ENCODE measurements at regions not wholly inside any gene's neighbourhood (a gene's known extent, or its start where the extent isn't known, plus 50 kb on each side); places are given as distances from the start of the nearest gene placed in this dataset.

DNA sequence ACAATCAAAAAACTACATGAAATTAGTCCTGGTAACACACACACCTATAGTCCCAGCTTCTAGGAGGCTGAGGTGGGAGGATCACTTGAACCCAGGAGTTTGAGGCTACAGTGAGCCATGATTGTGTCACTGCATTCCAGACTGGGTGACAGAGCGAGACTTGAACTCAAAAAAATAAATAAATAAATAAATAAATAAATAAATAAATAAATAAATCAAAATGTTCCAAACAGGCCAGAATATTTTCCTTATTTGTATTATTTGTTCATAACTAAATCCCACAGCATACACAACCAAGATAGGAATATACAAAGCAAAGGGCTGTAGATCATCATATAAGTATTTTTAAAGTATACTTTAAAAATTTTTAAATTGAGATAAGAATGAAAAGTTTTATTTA is 537.2 kb upstream of the CDH8 start:
- TF ChIP-seq, protein P1, sequence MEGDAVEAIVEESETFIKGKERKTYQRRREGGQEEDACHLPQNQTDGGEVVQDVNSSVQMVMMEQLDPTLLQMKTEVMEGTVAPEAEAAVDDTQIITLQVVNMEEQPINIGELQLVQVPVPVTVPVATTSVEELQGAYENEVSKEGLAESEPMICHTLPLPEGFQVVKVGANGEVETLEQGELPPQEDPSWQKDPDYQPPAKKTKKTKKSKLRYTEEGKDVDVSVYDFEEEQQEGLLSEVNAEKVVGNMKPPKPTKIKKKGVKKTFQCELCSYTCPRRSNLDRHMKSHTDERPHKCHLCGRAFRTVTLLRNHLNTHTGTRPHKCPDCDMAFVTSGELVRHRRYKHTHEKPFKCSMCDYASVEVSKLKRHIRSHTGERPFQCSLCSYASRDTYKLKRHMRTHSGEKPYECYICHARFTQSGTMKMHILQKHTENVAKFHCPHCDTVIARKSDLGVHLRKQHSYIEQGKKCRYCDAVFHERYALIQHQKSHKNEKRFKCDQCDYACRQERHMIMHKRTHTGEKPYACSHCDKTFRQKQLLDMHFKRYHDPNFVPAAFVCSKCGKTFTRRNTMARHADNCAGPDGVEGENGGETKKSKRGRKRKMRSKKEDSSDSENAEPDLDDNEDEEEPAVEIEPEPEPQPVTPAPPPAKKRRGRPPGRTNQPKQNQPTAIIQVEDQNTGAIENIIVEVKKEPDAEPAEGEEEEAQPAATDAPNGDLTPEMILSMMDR (IDR thresholded peaks at IDR 0.05) = no peak
- no peak for ATAC-seq (ENCODE audit: low FRiP score)
- DNase-seq (ENCODE audit: low spot score) = no peak

DNA sequence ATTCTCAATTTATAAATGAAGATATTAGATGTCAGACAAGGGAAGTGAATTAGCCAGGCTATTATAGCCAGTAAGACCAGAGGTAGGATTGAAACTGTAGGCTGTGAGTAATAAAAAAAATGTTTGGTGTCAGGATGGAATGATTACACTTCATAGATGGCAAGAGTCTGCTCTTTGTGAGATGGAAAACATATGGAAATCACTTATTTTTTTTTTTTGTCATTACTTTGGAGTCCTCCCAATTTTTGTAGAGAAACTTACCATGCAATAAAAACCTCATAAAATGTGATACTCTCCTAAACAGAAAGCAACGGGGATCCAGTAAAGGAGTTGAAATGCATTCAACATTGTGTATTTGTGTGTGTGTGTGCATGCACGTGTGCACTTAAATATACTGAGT is 532.7 kb upstream of the CDH8 start:
- ATAC-seq (ENCODE audit: low FRiP score) = no peak
- TF ChIP-seq, protein P1 (IDR thresholded peaks at IDR 0.05) = no peak
- DNase-seq (ENCODE audit: low spot score) = no peak

DNA sequence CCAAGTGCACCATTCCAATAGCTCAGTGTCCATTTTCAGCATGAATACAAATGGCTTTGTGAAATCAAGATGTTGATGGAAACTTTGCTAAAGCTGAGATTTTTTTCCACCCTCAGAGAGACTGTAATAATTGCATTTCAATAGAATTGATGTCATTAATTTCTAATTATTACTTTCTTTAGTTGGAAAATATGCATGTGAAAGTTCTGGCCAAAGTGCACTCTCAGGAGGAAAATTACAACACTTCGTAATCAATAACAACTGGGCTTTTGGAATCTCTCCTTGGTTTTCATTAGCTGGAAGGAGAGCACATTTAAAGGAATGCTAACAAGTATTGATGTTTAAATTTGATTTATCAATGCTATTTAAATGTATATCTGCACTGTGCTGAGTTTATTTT is 529.5 kb upstream of the CDH8 start:
- ATAC-seq (ENCODE audit: low FRiP score) = no peak
- no peak for DNase-seq (ENCODE audit: low spot score)
- TF ChIP-seq, protein P1 (IDR thresholded peaks at IDR 0.05) = no peak

DNA sequence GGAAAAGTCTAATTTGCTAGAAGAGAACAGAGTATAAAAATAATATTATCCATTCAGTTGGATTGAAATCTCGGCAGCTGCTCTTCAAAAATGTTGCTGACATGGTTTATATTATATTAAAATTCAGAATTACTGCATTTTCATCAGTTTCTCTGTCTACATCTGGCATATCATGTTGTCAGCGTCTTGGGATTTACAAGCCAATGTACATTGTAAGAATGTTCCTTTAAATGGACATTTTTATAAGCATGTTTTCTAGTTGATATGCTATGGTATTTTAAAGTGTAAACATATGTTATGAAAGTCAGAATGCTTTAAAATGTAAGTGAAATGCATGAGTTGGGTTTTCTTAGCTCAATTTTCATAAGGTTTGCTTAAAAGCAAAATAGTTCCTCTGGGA is 528.1 kb upstream of the CDH8 start:
- TF ChIP-seq, protein P1 (IDR thresholded peaks at IDR 0.05) = no peak
- DNase-seq (ENCODE audit: low spot score) = no peak

DNA sequence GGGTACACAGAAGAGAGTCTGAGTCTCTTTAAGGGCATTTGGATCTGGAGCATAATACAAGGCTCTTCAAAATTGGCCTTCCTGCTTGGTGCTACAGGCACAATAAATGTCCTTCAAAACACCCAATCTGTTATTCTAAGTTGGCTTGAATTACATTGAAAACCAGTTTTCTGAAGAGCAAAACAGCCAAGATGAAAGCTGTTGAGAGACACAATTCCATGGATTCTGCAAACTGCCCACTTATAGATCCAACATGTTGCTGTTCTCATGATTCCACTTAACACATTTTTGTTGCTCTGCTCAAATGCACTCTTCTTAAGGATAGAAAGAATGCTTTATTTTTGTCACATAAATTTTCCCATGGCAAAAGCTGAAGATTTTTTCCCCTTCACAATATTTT is 525.9 kb upstream of the CDH8 start:
- DNase-seq (ENCODE audit: low spot score) (no peak), ATAC-seq (ENCODE audit: low FRiP score) (no peak)
- TF ChIP-seq, protein P1 (IDR thresholded peaks at IDR 0.05) = no peak

More for the DNA sequence above, 528.1 kb upstream of the CDH8 start:
- no peak for ATAC-seq (ENCODE audit: low FRiP score)

DNA sequence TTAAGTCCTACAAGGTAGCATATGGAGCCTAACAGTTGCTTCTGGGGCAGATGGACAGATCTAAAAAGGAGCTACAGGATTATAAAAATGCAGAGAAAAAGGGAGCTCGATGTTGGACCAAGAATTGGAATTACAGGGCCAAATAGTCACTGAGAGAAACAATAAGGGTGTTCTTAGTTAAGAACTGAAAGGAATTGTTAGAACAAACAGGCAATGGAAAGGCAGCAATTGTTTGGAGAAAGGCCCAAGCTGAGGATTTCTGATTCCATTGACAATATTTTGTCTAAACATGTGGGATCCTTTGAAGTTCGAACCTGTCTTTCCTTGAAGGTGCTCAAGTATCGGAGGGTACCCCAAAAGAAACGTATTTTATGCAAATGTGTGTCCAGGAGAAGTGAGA is 513.6 kb upstream of the CDH8 start:
- ATAC-seq (ENCODE audit: low FRiP score) (no peak), DNase-seq (ENCODE audit: low spot score) (no peak)
- TF ChIP-seq, protein P1 (IDR thresholded peaks at IDR 0.05) = no peak

DNA sequence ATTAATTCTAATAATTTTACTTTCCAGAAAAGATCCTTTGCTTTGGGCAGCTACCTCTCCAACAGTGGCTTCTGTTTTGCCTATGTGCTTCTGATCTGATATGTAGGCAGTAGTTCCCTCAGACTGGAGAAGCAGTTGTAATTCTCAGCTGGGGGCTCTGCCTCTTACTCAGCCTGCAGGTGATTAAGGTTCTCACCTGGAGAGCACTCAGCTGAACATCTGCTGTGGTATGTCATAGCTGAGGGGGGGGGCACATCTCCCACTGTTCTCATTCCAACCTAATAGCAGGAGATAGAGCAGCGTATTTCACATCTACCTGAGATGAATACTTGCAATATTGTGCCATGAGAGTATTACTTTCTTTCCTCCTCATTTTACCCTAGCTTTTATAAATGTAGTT is 511.9 kb upstream of the CDH8 start:
- no peak for DNase-seq (ENCODE audit: low spot score)
- no peak for ATAC-seq (ENCODE audit: low FRiP score)
- TF ChIP-seq, protein P1 (IDR thresholded peaks at IDR 0.05) = no peak

Data from omental fat pad (tissue), 3 donors.